ENCODE measurements at regions not wholly inside any gene's neighbourhood (a gene's known extent, or its start where the extent isn't known, plus 50 kb on each side); places are given as distances from the start of the nearest gene placed in this dataset.

- DNase-seq (ENCODE audit: low spot score), result no peak
Observed at GRCh38 chr10:50936335-50936734, 50.9 kb upstream of the A1CF start.

GRCh38 chr10:50937230-50937907, 51.9 kb upstream of the A1CF start:
- peak; percentile 33 for DNase-seq (ENCODE audit: low spot score)

- DNase-seq (ENCODE audit: low spot score), result no peak
Observed at GRCh38 chr10:50941629-50942028, 56.2 kb upstream of the A1CF start.

GRCh38 chr10:50946991-50947781, 61.8 kb upstream of the A1CF start:
- DNase-seq (ENCODE audit: low spot score), result no peak

GRCh38 chr10:50951365-50951764, 65.9 kb upstream of the A1CF start:
- no peak for DNase-seq (ENCODE audit: low spot score)

- no peak for DNase-seq (ENCODE audit: low spot score)
Observed at GRCh38 chr10:50961297-50961696, 75.9 kb upstream of the A1CF start.

DNA sequence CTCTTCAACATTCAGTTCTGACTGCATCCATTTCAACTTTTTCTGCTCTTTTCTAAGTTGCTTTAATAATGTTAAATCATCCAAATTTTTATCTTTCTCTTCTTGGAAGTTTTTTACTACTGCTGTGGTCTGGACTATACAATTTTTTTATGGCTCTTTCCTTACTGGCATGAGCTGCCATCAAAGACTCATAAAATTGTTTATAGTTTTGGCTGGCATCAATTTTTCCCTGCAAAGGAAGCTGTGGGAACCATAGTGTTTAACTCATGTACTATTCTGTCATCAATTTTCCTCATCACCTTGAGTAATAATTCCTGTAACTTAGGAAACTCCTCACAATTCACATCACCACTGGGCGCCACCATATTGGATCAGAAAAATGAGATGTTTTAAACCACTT, 77.6 kb upstream of the A1CF start:
- no peak for DNase-seq (ENCODE audit: low spot score)

GRCh38 chr10:50968386-50969091, 83.1 kb upstream of the A1CF start:
- DNase-seq (ENCODE audit: low spot score), result no peak

DNA sequence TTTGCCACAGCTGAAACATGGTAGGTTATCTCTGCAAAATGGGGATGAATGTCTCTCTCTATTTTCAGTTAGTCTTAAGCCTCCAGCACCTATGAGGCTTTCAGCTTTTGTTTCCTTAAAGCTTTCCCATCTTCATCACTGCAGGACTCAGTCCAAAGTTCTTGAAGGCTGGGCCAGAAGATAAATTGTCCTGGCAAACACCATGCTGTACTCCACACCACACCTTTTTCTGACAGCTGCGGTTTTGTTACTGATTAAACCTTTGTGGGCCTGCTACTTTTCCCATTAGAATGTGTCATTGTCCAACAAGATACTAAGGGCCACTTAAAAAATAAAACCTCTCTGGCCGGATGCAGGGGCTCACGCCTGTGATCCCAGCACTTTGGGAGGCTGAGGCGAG, 87.2 kb upstream of the A1CF start:
- no peak for DNase-seq (ENCODE audit: low spot score)

DNA sequence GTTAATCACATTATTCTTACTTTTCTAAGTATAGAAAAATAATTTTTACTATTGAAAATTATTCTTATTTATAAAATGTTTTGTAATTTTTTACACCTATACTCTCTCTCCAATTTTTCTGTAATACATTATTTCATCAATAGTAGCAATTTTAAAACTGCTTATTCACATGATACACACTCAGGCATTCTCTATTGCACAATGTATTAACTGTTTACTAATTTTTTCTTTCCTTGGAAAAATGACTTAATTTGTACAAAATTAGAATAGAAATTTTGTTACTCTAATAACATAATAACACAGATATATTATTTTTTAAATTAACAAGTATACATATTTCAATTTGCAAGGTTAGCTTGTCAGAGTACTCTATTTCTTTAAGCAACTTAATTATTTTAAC, 92.9 kb upstream of the PRKG1 start:
- no peak for DNase-seq (ENCODE audit: low spot score)

DNA sequence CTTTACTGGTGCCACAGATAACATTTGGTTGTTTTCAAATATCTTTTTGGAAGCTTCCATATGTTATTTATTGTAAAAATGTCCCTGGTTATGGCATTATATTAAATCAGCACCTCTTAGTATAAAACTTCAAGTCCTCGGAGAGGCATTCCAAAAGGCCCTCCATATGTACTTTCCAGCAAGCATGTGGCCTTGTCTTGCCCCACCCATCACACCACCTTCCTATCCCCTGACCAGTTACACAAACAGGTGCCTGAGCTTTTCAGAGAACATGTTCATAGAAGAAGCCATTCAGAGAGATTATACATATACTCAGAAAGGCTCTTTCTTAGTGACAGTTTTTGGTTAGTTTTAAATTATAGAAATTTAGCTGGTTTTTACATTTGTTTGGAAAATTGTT, 92.4 kb upstream of the PRKG1 start:
- no peak for DNase-seq (ENCODE audit: low spot score)

DNA sequence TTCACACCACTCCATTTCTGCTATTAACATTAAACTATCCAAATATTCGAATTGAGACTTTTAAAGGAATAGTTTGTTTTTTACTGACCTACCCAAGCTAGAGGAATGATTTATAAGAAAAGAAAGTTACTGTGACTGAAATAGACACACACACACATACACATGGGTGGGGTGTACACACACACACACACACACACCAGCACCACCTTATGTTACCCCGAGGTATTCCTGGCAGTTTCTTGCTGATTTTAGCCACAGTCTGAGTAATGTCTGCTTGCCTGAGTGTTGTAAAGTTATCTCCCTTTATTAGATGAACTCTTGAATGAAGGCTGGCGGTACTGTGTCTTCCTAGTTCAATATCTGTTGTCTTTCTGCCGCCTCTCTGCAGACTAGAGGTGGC, 91.3 kb upstream of the PRKG1 start:
- no peak for DNase-seq (ENCODE audit: low spot score)

DNA sequence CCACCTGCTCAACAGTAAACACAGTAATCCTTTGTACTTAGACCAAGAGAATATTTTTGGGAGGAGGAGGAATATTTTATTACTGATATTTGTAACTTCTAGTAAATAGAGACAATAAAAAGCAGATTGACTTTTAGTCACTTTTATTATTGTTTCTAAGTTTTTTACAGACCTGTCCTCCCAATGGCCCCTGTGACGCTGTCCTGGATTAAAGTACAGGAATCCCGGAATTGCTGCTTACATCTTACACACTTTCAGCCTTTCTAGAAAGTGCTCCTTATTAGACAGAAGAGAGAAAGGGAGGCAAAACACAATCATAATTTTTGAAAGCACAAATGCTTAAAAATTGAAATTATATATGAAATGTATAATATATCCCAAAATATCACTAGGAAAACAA, 86.4 kb upstream of the PRKG1 start:
- DNase-seq (ENCODE audit: low spot score), result no peak

GRCh38 chr10:50988792-50989191, 85.5 kb upstream of the PRKG1 start:
- peak; percentile 29 for DNase-seq (ENCODE audit: low spot score)

GRCh38 chr10:50990568-50991455, 83.5 kb upstream of the PRKG1 start:
- peak; percentile 60 for DNase-seq (ENCODE audit: low spot score)

DNA sequence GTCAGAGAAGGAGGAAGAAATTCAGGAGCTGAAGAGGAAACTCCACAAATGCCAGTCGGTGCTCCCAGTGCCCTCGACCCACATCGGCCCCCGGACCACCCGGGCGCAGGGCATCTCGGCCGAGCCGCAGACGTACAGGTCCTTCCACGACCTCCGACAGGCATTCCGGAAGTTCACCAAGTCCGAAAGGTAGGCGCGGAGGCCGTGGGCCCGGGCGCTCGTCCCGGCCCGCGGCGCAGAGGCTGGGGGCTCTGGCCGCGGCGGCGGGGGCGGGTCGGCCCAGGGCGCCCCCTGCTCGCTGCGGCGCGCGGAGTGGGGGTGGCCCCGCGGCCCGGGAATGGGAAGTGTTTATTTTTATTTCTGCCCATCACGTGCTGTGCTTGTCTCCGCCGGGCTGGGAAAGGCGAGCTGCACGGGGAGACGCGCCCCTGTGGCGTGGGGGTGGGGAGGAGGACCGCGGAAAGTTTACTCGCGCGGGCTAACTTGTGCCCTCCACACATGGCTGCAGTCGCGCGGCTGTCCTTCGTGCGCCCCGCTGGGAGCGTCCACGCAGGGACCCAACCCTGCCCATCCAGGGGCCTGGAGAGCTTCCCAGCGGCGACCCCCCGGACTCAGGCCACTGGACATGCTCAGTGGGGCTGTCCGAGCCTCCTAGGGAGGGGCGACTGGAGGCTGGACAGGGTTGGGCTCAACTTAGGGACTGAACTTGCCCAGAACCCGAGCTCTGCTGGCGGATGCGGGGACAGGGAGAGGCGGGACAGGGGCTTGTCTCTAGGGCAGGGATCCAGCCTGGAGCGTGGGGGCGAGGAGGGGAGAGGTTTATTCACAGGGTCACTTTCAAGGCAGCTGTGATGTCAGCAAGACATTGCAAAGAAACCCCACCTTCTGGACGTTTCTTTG, 82.6 kb upstream of the PRKG1 start:
- DNase-seq (ENCODE audit: low spot score), result peak; percentile 57

DNA sequence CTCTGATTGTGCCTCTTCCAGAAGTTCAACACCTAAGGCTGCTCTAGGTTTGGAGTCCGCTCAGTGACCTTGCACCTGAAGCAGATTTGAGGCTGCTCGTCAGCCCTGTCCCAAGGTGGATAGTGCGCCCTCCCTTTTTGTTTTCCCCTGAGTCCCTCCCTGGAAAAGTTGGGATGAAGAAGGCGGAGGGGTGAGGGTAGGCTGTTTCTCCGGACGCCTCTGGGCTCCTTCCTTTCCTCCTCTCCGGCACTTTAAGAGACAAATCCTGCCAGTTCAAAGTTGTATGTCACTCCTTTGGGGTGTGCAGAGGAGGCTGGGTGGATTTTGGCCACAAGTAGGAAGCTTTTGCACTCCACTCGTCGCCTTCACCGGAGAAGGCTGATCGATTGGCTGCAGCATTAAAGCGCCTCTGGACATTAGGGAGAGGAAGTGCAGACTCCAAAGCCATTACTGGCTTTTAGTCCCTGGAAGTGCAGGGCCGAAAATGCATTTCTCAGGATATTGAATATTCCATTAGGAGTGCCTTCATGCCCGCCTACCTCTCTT, 81.9 kb upstream of the PRKG1 start:
- DNase-seq (ENCODE audit: low spot score), result peak; percentile 11

GRCh38 chr10:50992972-50993766, 81.1 kb upstream of the PRKG1 start:
- peak; percentile 82 for DNase-seq (ENCODE audit: low spot score)

DNA sequence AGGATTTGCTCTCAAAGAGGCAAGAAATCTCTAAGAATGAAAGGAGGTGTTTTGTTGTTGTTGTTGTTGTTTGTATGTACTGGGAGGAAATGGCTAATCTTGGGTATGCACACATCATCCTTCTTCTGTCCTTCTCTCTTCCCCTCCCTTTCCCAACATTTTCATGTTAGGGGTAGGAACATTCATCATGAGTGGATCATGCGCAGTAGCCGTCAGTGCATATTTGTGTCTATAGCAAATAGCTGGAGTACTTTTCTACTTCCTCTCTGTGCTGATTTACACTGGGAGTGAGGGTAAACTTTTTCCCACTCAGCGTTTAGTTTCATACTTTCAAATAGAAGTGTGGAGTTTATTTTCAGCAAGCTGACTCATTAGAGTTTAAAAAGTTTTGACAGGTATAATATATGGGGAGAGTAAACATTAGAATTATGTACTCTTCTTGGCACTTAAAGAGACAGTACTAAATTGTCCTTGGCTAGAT, 80.5 kb upstream of the PRKG1 start:
- peak; percentile 65 for DNase-seq (ENCODE audit: low spot score)

DNA sequence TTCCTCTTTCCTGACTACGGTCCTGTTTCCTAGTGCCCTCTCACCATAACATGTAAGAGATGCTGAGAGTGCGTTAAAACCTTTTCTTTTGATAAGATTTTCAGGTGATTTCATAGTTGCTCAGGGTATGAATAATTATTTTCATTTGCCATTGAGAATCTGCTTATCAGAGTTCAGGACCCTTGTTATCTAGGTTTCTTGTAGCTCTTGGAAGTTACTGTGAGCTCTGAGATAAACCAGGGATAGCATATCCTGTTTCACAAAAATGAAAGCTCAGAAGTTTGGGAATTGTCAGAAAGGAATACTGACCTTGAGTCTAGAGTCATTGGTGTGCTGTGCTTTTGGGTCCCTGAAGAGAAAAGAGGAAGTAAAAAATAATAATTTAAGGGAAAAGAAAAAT, 76.8 kb upstream of the PRKG1 start:
- no peak for DNase-seq (ENCODE audit: low spot score)

All from AG08396 (cell line).